Activated CD4-positive, alpha-beta memory T cell treated with anti-CD3 and anti-CD28 coated beads for 36 hours (primary cell): ENCODE measurements at regions not wholly inside any gene's neighbourhood (a gene's known extent, or its start where the extent isn't known, plus 50 kb on each side); places are given as distances from the start of the nearest gene placed in this dataset.

Source experiments
- CTCF ChIA-PET: fragments of 350-600 bp; sonication (Branson Sonifier 250); formaldehyde crosslinking; loops from one replicate; lab custom pipeline; 2021; ENCODE audit warnings: antibody characterized with exemption, inconsistent platforms; lab: Charles Lee
- POLR2A ChIA-PET: fragments of 350-600 bp; sonication (Branson Sonifier 250); formaldehyde crosslinking; loops from one replicate; lab custom pipeline; 2021; ENCODE audit warnings: antibody characterized with exemption; lab: Charles Lee
- DNase-seq: peaks from one replicate; pipeline ENCODE4 v3.0.0-alpha.2; 2020
- H3K27ac Mint-ChIP-seq: one replicate; pipeline ENCODE4 v1.8.0; 2021; ENCODE audit warnings: mixed read lengths
- H3K27me3 Mint-ChIP-seq: one replicate; pipeline ENCODE4 v1.8.0; 2021; ENCODE audit warnings: mixed read lengths
- H3K36me3 Mint-ChIP-seq: one replicate; pipeline ENCODE4 v1.8.0; 2021; ENCODE audit warnings: mixed read lengths
- H3K4me1 Mint-ChIP-seq: one replicate; pipeline ENCODE4 v1.8.0; 2021; ENCODE audit warnings: low read depth, mixed read lengths
- H3K4me3 Mint-ChIP-seq: one replicate; pipeline ENCODE4 v1.8.0; 2021; ENCODE audit warnings: mild to moderate bottlenecking, mixed read lengths
- H3K9me3 Mint-ChIP-seq: one replicate; pipeline ENCODE4 v1.8.0; 2021; ENCODE audit warnings: mixed read lengths
- intact Hi-C: fragments of 100-400 bp; cut with micrococcal nuclease; formaldehyde crosslinking; loops from one replicate; pipeline ENCODE4 v1.15.1; 2023

GRCh38 chr11:109772892-109773291, 320.3 kb upstream of the ZC3H12C start:
- CTCF ChIA-PET, result no interaction called here
- no peak for DNase-seq
- Mint-ChIP-seq H3K27ac (no peak overlapping the region), H3K4me1 (no peaks in the 10 kb centered on the region), H3K36me3 (no peaks in the 10 kb centered on the region), H3K27me3 (no peaks in the 10 kb centered on the region), H3K9me3 (no peaks in the 10 kb centered on the region), H3K4me3 (no peak overlapping the region)
- intact Hi-C loops, result no loop called here
- POLR2A ChIA-PET, result no interaction called here

GRCh38 chr11:109775686-109776085, 317.5 kb upstream of the ZC3H12C start:
- H3K36me3 Mint-ChIP-seq, result no peaks in the 10 kb centered on the region
- no peaks in the 10 kb centered on the region for H3K4me1 Mint-ChIP-seq
- intact Hi-C loops, result no loop called here
- no peak overlapping the region for H3K4me3 Mint-ChIP-seq
- POLR2A ChIA-PET, result no interaction called here
- H3K27me3 Mint-ChIP-seq, result no peaks in the 10 kb centered on the region
- DNase-seq, result no peak
- no peaks in the 10 kb centered on the region for H3K9me3 Mint-ChIP-seq
- no peak overlapping the region for H3K27ac Mint-ChIP-seq
- CTCF ChIA-PET, result no interaction called here

DNA sequence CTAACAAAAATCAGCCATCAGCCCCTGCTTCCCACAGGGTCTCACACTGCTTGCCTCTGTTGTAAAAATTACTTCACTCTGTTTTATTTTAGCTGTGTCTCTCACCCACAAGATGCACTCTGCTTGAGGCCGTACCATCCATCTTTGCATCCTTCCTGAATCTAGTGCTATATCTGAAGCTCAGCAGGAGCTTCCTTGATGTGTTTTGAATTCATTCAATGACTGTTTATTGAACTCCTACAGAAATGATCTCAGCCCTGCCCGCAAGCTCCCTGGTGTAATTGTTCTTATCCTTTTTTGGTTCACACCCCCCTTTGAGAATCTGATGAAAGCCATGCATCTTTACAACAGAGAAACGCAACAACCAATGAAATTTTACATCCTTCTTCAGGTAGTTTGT, 310.2 kb upstream of the ZC3H12C start:
- H3K4me1 Mint-ChIP-seq, result no peaks in the 10 kb centered on the region
- POLR2A ChIA-PET, result no interaction called here
- H3K4me3 Mint-ChIP-seq, result no peak overlapping the region
- CTCF ChIA-PET, result no interaction called here
- H3K27ac Mint-ChIP-seq, result no peak overlapping the region
- intact Hi-C loops, result no loop called here
- no peaks in the 10 kb centered on the region for H3K27me3 Mint-ChIP-seq
- DNase-seq, result no peak
- H3K36me3 Mint-ChIP-seq, result no peaks in the 10 kb centered on the region
- H3K9me3 Mint-ChIP-seq, result no peaks in the 10 kb centered on the region

- Mint-ChIP-seq H3K27ac (no peak overlapping the region), H3K27me3 (no peaks in the 10 kb centered on the region), H3K36me3 (no peaks in the 10 kb centered on the region), H3K4me1 (no peaks in the 10 kb centered on the region), H3K4me3 (no peak overlapping the region), H3K9me3 (no peaks in the 10 kb centered on the region)
- no peak for DNase-seq
- intact Hi-C loops, result no loop called here
- POLR2A ChIA-PET, result no interaction called here
- CTCF ChIA-PET, result no interaction called here
These were observed 309.4 kb upstream of the ZC3H12C start for GRCh38 chr11:109783840-109784239.

GRCh38 chr11:109784536-109784935, 308.7 kb upstream of the ZC3H12C start:
- Mint-ChIP-seq H3K9me3 (no peaks in the 10 kb centered on the region), H3K4me3 (no peak overlapping the region), H3K36me3 (no peaks in the 10 kb centered on the region), H3K27ac (no peak overlapping the region), H3K27me3 (no peaks in the 10 kb centered on the region), H3K4me1 (no peaks in the 10 kb centered on the region)
- DNase-seq, result no peak
- intact Hi-C loops, result no loop called here
- ChIA-PET POLR2A (no interaction called here), CTCF (no interaction called here)

- Mint-ChIP-seq H3K4me3 (no peak overlapping the region), H3K27me3 (no peaks in the 10 kb centered on the region), H3K36me3 (no peaks in the 10 kb centered on the region), H3K4me1 (no peaks in the 10 kb centered on the region), H3K27ac (no peak overlapping the region), H3K9me3 (no peaks in the 10 kb centered on the region)
- POLR2A ChIA-PET, result no interaction called here
- intact Hi-C loops, result no loop called here
- CTCF ChIA-PET, result no interaction called here
- DNase-seq, result no peak
These were observed 308.0 kb upstream of the ZC3H12C start for GRCh38 chr11:109785198-109785597.

DNA sequence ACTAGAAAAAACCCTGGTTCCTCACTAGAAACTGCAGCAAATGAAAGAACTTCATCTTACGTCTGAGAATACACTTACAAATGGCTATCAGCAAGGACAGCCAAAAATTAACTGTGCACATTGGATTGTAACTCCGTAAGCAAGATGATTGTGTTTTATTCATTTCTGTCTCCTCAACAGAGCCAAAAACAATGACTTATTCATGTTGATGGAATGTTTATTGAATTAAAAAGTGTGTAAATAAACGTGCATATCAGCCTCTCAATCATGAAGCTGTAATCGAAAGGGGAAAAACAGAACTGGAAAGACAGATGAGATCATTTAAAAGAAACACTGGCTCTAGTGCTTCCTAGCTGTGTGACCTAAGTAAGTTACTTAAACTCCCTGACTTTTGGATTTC, 307.5 kb upstream of the ZC3H12C start:
- POLR2A ChIA-PET, result no interaction called here
- CTCF ChIA-PET, result no interaction called here
- no peak overlapping the region for H3K4me3 Mint-ChIP-seq
- no peak for DNase-seq
- intact Hi-C loops, result no loop called here
- H3K27me3 Mint-ChIP-seq, result no peaks in the 10 kb centered on the region
- no peak overlapping the region for H3K27ac Mint-ChIP-seq
- no peaks in the 10 kb centered on the region for H3K9me3 Mint-ChIP-seq
- H3K36me3 Mint-ChIP-seq, result no peaks in the 10 kb centered on the region
- H3K4me1 Mint-ChIP-seq, result no peaks in the 10 kb centered on the region

DNA sequence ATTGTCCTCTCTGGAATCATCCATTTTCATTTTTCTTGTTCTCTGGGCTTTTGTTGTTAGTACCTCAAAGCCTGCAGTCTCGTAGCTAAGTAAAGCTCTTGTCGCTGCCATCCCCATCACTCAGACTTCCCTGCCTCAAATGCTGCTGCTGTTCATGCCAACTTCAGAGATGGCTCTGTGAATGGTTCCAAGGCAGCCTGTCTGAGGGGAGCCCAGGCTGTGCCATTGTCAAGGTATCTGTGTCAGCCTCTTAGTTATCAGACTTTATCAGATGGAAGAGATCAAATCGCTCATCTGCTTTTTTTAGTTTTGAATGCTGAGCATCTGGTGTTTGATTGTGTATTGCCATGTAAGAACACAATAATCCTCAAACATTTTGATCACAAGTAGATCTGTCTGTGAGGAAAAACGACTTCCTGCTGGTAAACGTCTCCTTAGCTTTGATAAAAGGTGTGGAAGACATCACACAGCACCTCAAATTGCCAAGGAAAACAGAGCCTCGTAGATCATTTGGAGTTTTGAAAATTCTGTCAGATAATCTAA, 304.2 kb upstream of the ZC3H12C start:
- Mint-ChIP-seq H3K27me3 (no peaks in the 10 kb centered on the region), H3K36me3 (no peaks in the 10 kb centered on the region), H3K9me3 (no peaks in the 10 kb centered on the region), H3K4me1 (no peaks in the 10 kb centered on the region), H3K4me3 (no peak overlapping the region), H3K27ac (no peak overlapping the region)
- intact Hi-C loops, result no loop called here
- DNase-seq, result no peak
- POLR2A ChIA-PET, result no interaction called here
- CTCF ChIA-PET, result no interaction called here

- Mint-ChIP-seq H3K9me3 (no peaks in the 10 kb centered on the region), H3K4me3 (no peak overlapping the region), H3K4me1 (no peaks in the 10 kb centered on the region), H3K27me3 (no peaks in the 10 kb centered on the region), H3K36me3 (no peaks in the 10 kb centered on the region), H3K27ac (no peak overlapping the region)
- DNase-seq, result no peak
- ChIA-PET POLR2A (no interaction called here), CTCF (no interaction called here)
- intact Hi-C loops, result no loop called here
These were observed 303.3 kb upstream of the ZC3H12C start for GRCh38 chr11:109789901-109790300.

DNA sequence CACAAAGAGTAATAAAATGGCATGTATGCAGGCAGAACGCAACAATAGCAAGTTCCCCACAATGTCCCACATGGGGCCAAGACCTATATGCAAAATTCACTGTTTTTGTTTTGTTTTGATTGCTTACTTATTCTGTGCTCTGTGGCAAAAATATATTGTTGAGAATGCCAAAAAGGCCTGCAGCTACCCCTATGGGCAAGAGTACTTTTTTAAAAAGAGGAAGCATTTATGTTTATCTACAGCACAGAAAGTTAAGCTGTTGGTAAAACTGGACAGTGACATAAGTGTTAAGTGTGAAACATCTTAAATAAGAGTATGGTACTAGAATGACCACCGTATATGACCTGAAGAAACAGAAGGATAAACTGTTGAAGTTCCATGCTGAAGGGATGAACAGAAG, 301.9 kb upstream of the ZC3H12C start:
- Mint-ChIP-seq H3K27ac (no peak overlapping the region), H3K27me3 (no peaks in the 10 kb centered on the region), H3K36me3 (no peaks in the 10 kb centered on the region), H3K4me1 (no peaks in the 10 kb centered on the region), H3K4me3 (no peak overlapping the region), H3K9me3 (no peaks in the 10 kb centered on the region)
- intact Hi-C loops, result no loop called here
- CTCF ChIA-PET, result no interaction called here
- DNase-seq, result no peak
- POLR2A ChIA-PET, result no interaction called here

DNA sequence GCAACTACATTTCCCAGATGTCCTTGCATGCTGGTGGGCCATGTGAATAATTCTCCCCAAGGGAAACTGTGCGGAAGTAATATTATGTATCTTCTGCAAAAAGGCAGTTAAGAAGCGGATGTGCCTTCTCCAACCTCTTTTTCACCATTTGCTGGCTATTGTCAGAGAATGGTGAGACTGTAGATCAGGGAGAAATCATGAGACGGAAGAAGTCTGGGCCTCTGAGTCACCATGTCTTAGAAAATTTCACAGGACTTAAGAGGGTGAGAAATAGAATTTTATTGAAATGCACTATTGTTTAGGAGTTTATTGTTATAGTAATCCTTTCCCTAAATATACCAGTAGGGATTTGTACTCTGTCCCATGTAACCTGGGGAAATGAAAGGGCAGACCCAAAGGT, 298.7 kb upstream of the ZC3H12C start:
- no peak overlapping the region for H3K27ac Mint-ChIP-seq
- no peaks in the 10 kb centered on the region for H3K4me1 Mint-ChIP-seq
- no peaks in the 10 kb centered on the region for H3K27me3 Mint-ChIP-seq
- ChIA-PET CTCF (no interaction called here), POLR2A (no interaction called here)
- H3K36me3 Mint-ChIP-seq, result no peaks in the 10 kb centered on the region
- DNase-seq, result no peak
- H3K9me3 Mint-ChIP-seq, result no peaks in the 10 kb centered on the region
- intact Hi-C loops, result no loop called here
- no peak overlapping the region for H3K4me3 Mint-ChIP-seq

GRCh38 chr11:109795234-109795633, 298.0 kb upstream of the ZC3H12C start:
- DNase-seq, result no peak
- CTCF ChIA-PET, result interaction anchor here (1.0 kb wide), 1 partner anchor 9 kb away, joined by 3 read pairs; no protein-coding TSS in a partner anchor
- no peak overlapping the region for H3K4me3 Mint-ChIP-seq

DNA sequence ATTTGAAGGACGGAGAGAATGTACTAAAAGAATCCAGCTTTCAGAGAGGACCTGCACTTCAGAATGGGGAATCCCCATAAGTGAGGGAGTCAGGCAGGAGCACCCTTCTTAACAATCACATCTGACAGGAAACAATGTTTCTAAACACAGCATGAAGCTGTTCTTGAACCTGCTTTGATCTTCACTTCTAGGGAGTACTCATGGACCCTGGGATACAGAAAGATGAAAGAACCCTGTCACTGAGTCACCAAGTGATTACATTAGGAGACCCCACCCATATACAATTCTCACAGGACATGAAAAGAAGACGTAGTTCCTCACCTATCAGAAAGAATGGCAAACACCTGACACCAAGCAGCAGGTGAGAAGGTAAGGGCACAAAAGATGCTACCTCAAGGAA, 296.9 kb upstream of the ZC3H12C start:
- Mint-ChIP-seq H3K4me1 (no peaks in the 10 kb centered on the region), H3K4me3 (no peak overlapping the region), H3K36me3 (no peaks in the 10 kb centered on the region), H3K9me3 (no peaks in the 10 kb centered on the region), H3K27me3 (no peaks in the 10 kb centered on the region), H3K27ac (no peak overlapping the region)
- ChIA-PET POLR2A (no interaction called here), CTCF (no interaction called here)
- no peak for DNase-seq
- intact Hi-C loops, result no loop called here

More at GRCh38 chr11:109795234-109795633, 298.0 kb upstream of the ZC3H12C start:
- Mint-ChIP-seq H3K4me1 (no peaks in the 10 kb centered on the region), H3K27me3 (no peaks in the 10 kb centered on the region), H3K36me3 (no peaks in the 10 kb centered on the region), H3K9me3 (no peaks in the 10 kb centered on the region), H3K27ac (no peak overlapping the region)
- intact Hi-C loops, result no loop called here
- POLR2A ChIA-PET, result no interaction called here
